HG02759 (cell line): ENCODE measurements at regions not wholly inside any gene's neighbourhood (a gene's known extent, or its start where the extent isn't known, plus 50 kb on each side); places are given as distances from the start of the nearest gene placed in this dataset.
"Not testable (repeated sequence)": the region's sequence is repeated elsewhere in the genome, so short reads cannot be mapped to it uniquely, and the experiment has no call there.

Source experiments
- ATAC-seq: cut with Tn5 transposase; IDR thresholded peaks from one replicate; pipeline ENCODE4 v1.9.1; 2021; ENCODE audit warnings: mild to moderate bottlenecking, moderate library complexity; ENCODE audit not compliant: unreplicated experiment

GRCh38 chr3:69648126-69648525, 91.1 kb upstream of the MITF start:
- ATAC-seq, result no peak

- no peak for ATAC-seq
Observed at GRCh38 chr3:69647511-69648110, 91.7 kb upstream of the MITF start.

- ATAC-seq, result no peak
Observed at GRCh38 chr3:69647081-69647480, 92.2 kb upstream of the MITF start.

- ATAC-seq, result no peak
Observed at GRCh38 chr3:69646287-69647067, 92.8 kb upstream of the MITF start.

GRCh38 chr3:69642606-69643005, 96.7 kb upstream of the MITF start:
- ATAC-seq, result no peak

GRCh38 chr3:69639851-69640250, 99.4 kb upstream of the MITF start:
- ATAC-seq, result no peak

GRCh38 chr3:69628951-69629350, 110.3 kb upstream of the MITF start:
- ATAC-seq, result no peak

- ATAC-seq, result no peak
Observed at GRCh38 chr3:69613286-69613685, 126.0 kb upstream of the MITF start.

- ATAC-seq, result no peak
Observed at GRCh38 chr3:69612791-69613190, 126.5 kb upstream of the MITF start.

- ATAC-seq, result not testable (repeated sequence)
Observed at GRCh38 chr3:69609566-69609965, 129.7 kb upstream of the MITF start.

GRCh38 chr3:69607466-69608305, 131.6 kb upstream of the MITF start:
- ATAC-seq, result no peak

- ATAC-seq, result no peak
Observed at GRCh38 chr3:69605867-69606266, 133.4 kb upstream of the MITF start.

GRCh38 chr3:69604735-69605450, 134.4 kb upstream of the MITF start:
- ATAC-seq, result no peak

GRCh38 chr3:69602112-69602511, 137.2 kb upstream of the MITF start:
- no peak for ATAC-seq

- ATAC-seq, result no peak
Observed at GRCh38 chr3:69594286-69594685, 145.0 kb upstream of the MITF start.

GRCh38 chr3:69591164-69591736, 148.0 kb upstream of the MITF start:
- no peak for ATAC-seq

GRCh38 chr3:69590111-69590510, 149.2 kb upstream of the MITF start:
- ATAC-seq, result no peak

GRCh38 chr3:69588170-69588569, 151.1 kb upstream of the MITF start:
- no peak for ATAC-seq

- ATAC-seq, result no peak
Observed at GRCh38 chr3:69585472-69585871, 153.8 kb upstream of the MITF start.

- ATAC-seq, result no peak
Observed at GRCh38 chr3:69582044-69582443, 157.2 kb upstream of the MITF start.
